GM11168 (cell line): ENCODE measurements at regions not wholly inside any gene's neighbourhood (a gene's known extent, or its start where the extent isn't known, plus 50 kb on each side); places are given as distances from the start of the nearest gene placed in this dataset.
"Not testable (repeated sequence)": the region's sequence is repeated elsewhere in the genome, so short reads cannot be mapped to it uniquely, and the experiment has no call there.

Source experiments
- in situ Hi-C: fragments of 300-500 bp; cut with MboI; formaldehyde crosslinking; loops from one replicate; pipeline ENCODE4 v1.12.0; 2022; ENCODE audit warnings: low sequenced_read_pairs; ENCODE audit not compliant: unreplicated experiment

DNA sequence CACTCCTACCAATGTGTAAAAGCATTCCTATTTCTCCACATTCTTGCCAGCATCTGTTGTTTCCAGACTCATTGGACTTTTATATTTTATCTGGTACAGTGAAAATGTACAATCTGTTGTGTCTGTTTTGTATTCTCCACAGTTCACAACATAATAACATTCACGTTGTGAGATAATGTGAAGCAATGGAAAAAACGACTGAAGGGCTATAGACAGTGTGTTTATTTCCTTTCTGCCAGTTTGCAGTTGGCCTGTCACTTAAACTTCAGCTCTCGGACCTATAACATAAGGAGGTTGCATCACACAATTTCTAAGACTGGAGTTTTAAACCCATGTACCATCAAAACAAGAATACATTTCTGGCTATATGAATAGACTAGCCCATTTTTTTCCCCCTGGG, 965.5 kb upstream of the ATXN8OS start:
- in situ Hi-C loops, result no loop called here

DNA sequence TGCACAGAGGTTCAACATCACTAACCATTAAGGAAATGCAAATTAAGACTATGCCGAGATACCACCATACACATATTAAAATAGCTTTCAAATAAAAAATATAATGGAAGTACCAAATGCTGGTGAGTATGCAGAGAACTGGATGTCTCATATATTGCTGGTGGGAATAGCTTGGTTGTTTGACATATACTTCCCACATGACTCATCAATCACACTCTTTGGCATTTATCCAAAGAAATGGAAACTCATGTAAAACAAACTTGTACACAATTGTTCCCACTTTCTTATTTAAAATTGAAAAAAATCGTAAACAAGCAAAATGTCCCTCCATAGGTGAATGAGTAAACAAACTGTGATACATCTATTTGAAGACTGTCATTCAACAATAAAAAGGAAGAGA, 982.6 kb upstream of the ATXN8OS start:
- in situ Hi-C loops, result no loop called here

DNA sequence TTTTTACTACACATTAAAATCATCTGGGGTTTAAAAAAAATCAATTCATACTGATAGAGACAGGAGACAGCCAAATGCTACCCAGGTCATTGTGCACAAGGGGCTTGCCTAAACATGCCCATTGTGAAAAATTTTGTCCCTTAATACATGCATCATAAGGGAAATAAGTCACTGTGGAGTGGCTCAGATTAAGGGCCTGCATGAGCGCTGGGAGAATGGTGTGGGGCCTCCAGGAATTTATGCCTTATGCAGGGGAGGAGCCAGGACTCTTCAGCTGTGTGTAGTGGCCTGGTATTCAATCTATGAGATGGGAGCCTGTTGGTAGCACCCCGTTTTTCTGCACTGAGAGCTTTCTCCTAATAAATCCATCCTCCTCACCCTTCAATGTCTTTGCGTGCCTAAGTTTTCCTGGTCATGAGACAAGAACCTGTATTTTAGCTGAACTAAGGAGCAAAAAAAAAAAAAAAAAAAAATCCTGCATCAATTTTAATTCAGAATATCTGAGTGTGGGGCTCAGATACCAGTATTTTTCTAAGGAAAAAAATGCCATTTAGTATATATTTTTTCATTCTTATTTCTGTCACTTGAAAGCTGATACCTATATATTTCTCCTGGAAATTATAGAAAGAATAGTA, 997.6 kb upstream of the ATXN8OS start:
- in situ Hi-C loops, result no loop called here

DNA sequence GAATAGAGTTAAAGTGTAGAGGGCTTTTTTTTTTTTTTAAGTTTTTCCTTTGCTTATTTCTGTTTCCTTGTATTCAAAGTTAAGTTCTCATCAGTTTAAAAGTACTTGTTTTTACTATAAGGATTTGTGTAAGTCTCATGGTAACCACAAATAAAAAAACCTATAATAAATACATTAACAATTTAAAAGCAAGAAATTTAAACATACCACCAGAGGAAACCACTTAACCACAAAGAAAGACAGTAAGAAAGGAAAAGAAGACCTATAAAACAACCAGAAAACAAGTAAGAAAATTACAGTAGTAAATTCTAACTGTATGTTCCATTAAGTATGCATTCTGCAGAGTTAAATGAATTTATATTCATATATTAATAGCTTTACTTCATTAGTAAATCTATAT, 999.1 kb upstream of the ATXN8OS start:
- in situ Hi-C loops, result no loop called here

DNA sequence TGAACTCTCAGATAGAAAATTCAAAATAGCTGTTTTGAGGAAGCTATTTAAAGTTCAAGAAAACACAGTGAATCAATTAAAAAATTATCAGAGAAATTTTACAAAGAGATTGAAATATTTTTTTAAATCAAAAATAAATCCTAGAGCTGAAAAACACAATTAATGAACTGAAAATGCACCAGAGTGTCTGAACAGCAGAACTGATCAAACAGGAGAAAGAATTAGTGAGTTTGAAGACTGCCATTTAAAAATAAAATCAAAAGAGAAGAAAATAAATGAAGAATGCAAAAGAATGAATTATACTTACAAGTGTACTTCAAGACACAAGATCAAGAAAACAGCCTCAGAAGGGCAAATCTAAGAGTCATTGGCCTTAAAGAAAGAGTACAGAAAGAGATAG, 1000.2 kb upstream of the ATXN8OS start:
- in situ Hi-C loops, result no loop called here

DNA sequence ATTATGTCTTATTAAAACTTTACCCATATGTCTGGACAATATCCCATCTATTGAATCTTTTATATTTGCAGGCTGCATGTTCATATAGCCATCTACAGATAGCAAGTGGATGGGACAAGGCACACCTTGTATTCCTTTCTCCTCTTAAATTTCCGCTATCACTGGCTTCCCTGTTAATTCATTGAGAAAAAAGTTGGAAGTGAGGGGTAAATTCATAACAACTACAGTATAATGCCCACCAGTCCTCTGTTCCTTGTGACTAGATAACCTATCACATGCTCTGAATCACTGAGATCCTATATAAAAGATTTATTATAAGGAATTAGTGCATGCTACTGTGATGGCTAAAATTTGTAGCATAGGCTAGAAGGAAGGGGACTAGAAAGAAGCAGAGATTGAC, 1005.8 kb upstream of the ATXN8OS start:
- in situ Hi-C loops, result no loop called here

DNA sequence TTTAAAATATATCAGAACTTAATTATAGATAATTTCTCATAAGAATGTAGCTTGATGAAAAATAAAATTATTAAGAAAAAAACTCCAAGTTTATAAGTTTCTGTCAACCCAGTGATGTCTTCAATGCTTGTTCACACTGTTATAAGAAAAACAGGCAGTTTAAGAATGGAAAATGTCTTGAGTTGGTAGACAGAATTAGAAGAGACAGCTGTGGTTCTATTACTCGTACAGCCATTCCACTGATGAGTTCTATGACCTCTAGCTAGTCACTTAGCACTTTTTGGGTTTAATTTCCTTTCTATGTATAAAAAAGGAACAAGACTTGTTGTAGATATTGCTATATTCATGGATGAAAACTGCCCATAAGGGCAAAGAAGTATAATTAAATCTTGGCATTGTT, 1013.1 kb upstream of the ATXN8OS start:
- in situ Hi-C loops, result no loop called here

DNA sequence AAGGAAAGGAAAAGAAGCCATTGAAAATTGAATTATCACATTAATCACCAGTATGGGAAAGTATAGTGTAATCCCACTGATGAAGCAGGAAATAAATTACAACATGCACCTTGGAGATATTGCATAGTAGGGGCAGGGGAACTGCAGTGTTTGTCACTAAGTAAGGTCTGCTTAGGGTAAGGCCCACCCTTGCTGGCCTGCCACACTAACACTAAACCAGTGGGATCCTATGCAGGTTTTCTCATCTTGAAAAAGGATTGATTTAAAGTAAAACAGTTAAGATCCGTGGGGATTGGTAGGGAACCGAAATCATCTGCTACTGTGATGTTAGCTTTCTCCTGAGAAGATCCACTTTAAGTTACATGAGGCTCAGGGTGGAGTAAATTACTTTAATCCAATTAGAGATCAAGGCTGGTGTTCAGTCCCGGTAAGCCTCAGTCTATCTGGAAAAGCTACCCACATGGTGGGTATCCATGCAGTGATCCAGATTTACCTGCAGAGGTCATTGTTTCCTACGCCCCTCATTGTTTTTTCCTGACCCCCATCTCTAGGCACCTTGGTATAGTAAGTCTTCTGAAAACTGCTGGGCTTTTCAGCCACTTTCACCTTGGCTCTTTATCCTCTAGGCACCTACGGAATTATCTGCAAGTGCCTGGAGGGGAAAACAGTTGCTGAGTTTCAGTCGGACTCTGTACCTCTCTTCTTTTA, 1014.9 kb upstream of the ATXN8OS start:
- in situ Hi-C loops, result no loop called here

DNA sequence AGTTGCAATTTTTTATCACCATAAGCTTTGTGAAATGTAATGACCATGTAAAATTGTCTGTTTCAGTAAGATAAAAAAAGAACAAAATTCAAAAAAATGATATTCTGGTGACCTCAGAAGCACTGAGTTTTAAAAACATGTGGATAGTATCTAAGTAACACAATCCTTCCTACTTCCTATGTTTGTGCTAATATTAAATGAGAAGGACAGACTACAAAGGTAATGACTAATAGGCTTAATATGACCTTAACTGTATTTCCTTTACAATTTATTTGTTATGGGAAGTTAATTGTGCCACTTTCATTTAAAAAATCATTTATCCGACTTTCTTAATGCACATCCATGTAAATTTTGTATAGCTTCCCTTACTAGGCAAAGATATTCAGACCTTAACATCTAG, 1030.4 kb upstream of the ATXN8OS start:
- in situ Hi-C loops, result no loop called here

DNA sequence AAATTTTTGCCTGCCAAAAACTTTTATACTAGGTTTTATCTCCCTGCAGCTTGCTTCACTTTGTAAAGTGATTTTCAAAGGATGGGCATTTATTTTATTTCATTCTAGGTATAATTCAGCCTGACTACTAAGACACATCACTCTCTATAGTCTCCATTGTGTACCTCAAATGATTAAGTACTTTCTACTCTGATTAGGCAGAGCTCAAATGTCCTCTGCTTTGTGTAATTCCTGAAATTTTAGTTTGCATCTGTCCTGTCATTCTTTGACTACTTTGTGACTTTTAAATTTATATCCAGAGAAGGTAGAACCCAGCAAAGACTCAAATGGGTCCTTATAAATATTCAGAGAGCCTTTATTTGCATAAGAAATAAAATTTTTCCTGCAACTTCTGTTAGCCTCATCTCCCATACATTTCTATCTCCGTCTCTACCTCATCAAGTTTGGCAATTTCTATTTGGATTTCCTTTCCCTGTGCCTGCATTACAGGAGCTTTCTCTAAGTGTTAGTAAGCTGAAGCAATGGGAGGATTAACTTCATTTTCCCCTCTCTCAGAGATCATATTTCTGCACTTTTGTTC, 1038.0 kb upstream of the ATXN8OS start:
- in situ Hi-C loops, result no loop called here

DNA sequence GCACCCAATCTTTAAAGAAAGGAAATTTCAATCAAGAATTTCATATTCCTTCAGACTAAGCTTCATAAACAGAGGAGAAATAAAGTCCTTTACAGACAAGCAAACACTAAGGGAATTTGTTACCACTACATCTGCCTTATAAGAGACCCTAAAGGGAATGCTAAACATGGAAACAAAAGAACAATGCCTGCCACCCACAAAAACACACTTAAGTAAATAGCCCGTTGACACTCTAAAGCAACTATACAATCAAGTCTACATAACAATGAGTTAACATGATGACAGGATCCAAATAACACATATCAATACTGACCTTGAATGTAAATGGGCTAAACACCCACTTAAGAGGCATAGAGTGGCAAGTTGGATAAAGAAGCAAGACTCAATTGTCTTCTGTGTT, 1056.9 kb upstream of the ATXN8OS start:
- in situ Hi-C loops, result no loop called here

DNA sequence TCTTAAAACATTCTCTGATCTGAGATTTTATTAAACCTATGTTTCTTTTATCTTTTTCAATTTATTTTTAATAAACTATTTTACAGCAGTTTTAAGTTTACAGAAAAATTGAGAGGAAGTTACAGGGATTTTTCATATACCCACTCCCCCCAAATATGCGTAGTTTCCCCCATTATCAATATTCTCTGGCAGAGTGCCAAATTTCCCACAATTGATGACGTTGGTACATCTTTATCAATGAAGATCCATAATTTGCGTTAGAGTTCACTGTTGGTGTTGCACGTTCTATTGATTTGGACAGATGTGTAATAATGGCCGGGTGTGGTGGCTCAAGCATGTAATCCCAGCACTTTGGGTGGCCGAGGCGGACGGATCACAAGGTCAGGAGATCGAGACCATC, 1063.0 kb upstream of the ATXN8OS start:
- in situ Hi-C loops, result no loop called here

DNA sequence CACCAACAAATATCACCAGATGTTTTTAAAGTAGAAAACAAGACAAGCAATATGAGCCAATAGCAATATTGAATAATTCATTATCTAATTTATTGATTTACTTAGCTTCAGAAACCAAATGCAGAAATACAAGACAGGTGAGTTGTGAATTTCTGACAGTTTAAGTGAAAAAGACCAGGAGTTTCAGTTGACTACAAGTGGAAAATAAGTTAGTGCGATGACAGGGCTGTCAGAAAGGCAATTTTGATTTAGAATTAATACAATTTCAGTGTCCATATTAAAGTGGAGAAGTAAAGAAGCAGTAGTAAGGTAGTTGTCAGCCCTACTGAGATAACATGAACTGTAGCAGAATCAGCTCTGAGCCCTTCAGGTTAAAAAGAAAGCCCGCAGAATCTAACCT, 1066.7 kb upstream of the ATXN8OS start:
- in situ Hi-C loops, result no loop called here

DNA sequence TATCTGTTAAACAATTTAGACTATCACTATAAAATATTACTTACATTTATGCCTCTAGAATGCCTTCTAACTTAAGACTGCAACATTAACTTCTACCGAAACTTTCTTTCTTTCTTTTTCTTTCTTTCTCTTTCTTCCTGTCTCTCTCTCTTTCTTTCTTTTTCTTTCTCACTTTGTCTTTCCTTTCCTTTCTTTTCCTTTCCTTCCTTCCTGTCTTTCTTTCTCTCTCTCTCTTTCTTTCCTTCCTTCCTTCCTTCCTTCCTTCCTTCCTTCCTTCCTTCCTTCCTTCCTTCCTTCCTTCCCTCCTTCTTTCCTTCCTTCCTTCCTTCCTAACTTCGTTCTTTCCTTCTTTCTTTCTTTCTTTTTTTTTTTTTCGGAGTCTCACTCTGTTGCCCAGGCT, 1071.9 kb upstream of the ATXN8OS start:
- in situ Hi-C loops, result no loop called here

DNA sequence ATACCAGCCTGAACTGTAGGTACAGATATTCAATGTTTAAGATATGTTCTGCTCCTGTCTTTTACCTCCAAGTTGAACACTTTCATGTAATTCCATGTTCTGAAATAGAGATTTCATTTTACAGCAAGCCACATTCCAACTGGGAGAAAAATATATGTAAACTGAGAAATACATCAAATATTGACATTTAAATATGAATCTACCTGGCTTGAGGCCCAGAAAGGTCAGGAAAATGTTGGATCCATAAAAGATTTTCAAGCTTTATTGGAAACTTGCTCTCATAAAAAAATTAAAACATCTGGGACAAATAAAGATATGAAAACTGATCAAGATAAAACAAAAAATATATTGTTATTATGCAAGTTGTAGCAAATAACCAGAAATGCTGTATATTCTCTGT, 1078.7 kb upstream of the ATXN8OS start:
- in situ Hi-C loops, result no loop called here

DNA sequence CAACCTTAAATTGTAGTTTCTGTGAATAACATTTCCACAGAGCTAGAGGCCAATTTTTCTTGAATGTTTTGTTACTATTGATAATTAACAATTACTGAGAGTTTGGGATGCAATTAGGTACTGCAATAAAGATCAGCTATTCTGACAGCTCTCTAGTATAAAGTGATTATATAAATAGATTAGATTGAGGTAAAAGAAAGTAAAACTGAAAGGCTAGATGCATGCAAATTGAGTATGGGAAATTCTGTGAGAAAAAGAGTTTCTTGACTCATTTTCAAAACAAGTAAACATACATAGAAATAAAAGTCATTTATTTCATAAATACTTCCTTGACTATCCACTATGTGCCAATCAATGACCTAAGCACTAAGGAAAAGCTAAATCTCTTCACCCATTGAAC, 1087.5 kb upstream of the ATXN8OS start:
- in situ Hi-C loops, result no loop called here

DNA sequence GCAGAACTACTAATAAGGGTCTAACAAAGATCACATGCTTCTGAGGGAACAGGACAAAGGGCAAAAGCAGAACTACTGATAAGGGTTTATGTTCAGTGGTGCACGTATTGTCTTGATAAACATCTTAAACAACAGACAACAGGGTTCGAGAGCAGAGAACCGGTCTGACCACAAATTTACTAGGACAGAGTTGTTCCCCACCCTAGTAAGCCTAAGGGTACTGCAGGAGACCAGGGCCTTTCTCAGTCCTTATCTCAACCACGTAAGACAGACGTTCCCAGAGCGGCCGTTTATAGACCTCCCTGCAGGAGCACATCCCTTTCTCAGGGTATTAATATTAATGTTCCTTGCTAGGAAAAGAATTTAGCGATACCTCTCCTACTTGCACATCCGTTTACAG, 1089.5 kb upstream of the ATXN8OS start:
- in situ Hi-C loops, result not testable (repeated sequence)

DNA sequence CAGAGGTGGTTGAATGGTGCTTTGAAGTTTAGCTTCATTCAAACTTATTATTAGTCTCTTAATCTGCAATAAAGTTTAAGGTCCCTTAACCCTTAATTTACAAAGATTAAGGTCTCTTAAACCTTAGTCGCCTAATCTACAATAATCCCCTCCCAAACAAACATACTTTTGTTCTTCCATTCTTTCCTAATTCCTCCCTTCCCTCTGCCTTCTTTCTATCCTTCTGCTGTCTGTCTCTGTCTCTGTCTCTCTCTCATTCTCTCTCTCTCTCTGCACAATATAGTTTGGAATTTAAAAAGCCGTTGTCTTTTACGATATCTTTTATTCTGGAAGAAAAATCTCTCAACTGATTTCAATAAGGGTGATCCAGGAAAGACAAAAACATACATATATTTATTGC, 1096.8 kb upstream of the ATXN8OS start:
- in situ Hi-C loops, result no loop called here

DNA sequence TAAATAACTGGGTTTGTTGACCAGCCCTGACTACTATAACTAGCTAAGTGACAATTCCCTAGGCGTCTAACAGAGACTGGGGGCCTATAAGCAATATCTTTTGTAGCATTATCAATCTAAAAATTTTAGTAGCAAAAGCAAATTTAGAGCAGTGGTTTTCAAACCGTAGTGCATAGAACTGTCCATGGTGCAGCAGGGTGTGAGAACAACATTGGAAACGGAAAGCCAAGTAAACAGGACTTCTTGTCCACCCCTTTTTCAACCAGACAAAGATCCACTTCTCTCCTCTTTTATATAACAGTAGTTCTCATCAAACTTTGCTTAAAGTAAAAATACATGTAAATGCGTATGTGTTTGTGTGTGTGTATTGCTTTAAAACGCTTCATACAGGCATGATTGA, 1099.1 kb upstream of the ATXN8OS start:
- in situ Hi-C loops, result no loop called here

DNA sequence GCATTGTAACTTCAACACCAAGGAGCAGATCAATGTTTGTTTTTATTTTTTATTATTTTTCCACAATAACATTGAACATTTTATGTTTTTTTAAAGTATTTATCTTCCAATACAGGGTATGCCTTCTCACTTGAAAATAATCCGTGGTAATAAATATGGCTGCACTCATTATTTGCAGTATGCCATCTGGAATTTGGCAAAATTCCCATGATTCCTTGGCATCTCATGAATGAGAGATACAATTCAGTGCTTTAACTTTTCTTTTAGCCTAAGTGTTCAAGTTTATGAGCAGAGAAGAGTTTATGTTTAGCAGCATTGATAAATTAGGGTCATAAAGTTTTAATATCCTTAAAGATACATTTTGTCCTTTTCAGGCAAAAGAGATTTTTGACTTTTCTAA, 1109.6 kb upstream of the ATXN8OS start:
- in situ Hi-C loops, result no loop called here

DNA sequence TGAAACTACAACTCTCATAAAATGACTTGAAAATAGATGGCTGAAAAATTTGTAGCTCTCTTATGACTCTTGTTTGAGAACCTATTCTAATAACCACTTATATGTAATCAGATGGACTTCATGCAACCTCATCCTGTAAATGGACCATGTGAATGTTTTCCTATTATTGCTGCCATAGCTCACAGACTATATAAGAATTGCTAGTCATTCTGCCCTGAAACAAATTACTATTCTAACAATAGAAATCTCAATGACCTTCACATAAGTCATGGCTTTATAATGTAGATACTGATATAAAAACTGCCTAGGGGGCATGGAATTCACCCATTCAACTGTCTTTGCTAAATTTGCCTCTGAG, 1111.0 kb upstream of the ATXN8OS start:
- in situ Hi-C loops, result no loop called here
